Spleen (tissue), 11 donors: ENCODE measurements at regions not wholly inside any gene's neighbourhood (a gene's known extent, or its start where the extent isn't known, plus 50 kb on each side); places are given as distances from the start of the nearest gene placed in this dataset.

Experiments
- DNase-seq: peaks from one replicate; pipeline ENCODE4 v3.0.0-alpha.2; 2020
- H3K27ac ChIP-seq, 8 donors: fragments of 200-600 bp; sonication (generic) in 7 of 8; 1 replicate in 4 of 8; 2 replicates in 4 of 8; pipeline versions ENCODE4 v1.5.0 to v1.8.0; 2016 to 2021; ENCODE audit warnings: inconsistent platforms in 4 of 8, mild to moderate bottlenecking in 4 of 8, moderate library complexity in 1 of 8
- H3K27me3 ChIP-seq, 7 donors: fragments of 200-600 bp; sonication (generic) in 6 of 7; replicated peaks in 1 of 7; 1 replicate in 4 of 7; 2 replicates in 3 of 7; pipeline versions ENCODE4 v1.5.0 to v1.8.0; 2016 to 2021; ENCODE audit warnings: inconsistent platforms in 3 of 7, mild to moderate bottlenecking in 1 of 7
- H3K36me3 ChIP-seq, 6 donors: fragments of 200-600 bp; sonication (generic) in 5 of 6; 1 replicate in 4 of 6; 2 replicates in 2 of 6; pipeline versions ENCODE4 v1.5.0 to v1.8.0; 2016 to 2021; ENCODE audit warnings: inconsistent platforms in 2 of 6
- H3K4me1 ChIP-seq, 6 donors: fragments of 200-600 bp; sonication (generic) in 5 of 6; 1 replicate in 3 of 6; 2 replicates in 3 of 6; pipeline versions ENCODE4 v1.5.0 to v1.8.0; 2016 to 2021; ENCODE audit warnings: inconsistent platforms in 3 of 6
- H3K4me3 ChIP-seq, 8 donors: fragments of 200-600 bp; sonication (generic) in 7 of 8; 1 replicate in 4 of 8; 2 replicates in 4 of 8; pipeline versions ENCODE4 v1.5.0 to v1.8.0; 2016 to 2021; ENCODE audit warnings: inconsistent platforms in 4 of 8, mild to moderate bottlenecking in 4 of 8, moderate library complexity in 2 of 8
- H3K9me3 ChIP-seq, 8 donors: fragments of 200-600 bp; sonication (generic) in 7 of 8; 1 replicate in 4 of 8; 2 replicates in 4 of 8; pipeline versions ENCODE4 v1.5.0 to v1.8.0; 2016 to 2021; ENCODE audit warnings: inconsistent platforms in 4 of 8
- POLR2A ChIP-seq, 3 donors: fragments of 450-650 bp; IDR thresholded peaks; one replicate each; pipeline ENCODE4 v1.5.1; 2017; ENCODE audit warnings: antibody characterized with exemption in 3 of 3, mild to moderate bottlenecking in 1 of 3
- POLR2AphosphoS5 ChIP-seq, 3 donors: sonication (generic); formaldehyde crosslinking; IDR thresholded peaks; one replicate each; pipeline ENCODE4 v1.5.1; 2017; ENCODE audit warnings: antibody characterized with exemption in 3 of 3
- WGBS, 5 donors: extraction: QIAGEN DNeasy Blood & Tissue Kit in 3 of 5; methylation state at CpG; one replicate each; pipeline versions ENCODE4 v1.1.5 to v1.1.7; 2013 to 2018; 5-methylcytosine and 5-hydroxymethylcytosine counted together
- intact Hi-C: fragments of 100-400 bp; cut with DNase I; formaldehyde crosslinking; loops from one replicate; pipeline ENCODE4 v1.15.0; 2023; ENCODE audit warnings: low total_unique reads
- TF ChIP-seq, protein P1 (sequence below), 11 experiments: fragments of 200-600 bp in 7 of 11; fragments of 450-650 bp in 4 of 11; sonication (generic) in 4 of 11; IDR thresholded peaks in 8 of 11; conservative IDR thresholded peaks in 3 of 11; 1 replicate in 7 of 11; 2 replicates in 4 of 11; pipeline versions ENCODE4 v1.4.0 to v1.8.0; 2016 to 2021; ENCODE audit warnings: antibody characterized with exemption in 11 of 11, inconsistent platforms in 4 of 11, mild to moderate bottlenecking in 1 of 11
- donor health status: healthy with polysubstance abuse.
- donor health status: DM: no; HTN: no; CAD: no; lungs with moderate emphysema.
- donor health status: DM: no; HTN: no; CAD: no.
- donor health status: Bipolar disorder and iron deficiency.
- donor health status: healthy.
- donor health status: DM: no; HTN: no; CAD: no.
- donor health status: DM: yes; HTN: yes; CAD: no.

DNA sequence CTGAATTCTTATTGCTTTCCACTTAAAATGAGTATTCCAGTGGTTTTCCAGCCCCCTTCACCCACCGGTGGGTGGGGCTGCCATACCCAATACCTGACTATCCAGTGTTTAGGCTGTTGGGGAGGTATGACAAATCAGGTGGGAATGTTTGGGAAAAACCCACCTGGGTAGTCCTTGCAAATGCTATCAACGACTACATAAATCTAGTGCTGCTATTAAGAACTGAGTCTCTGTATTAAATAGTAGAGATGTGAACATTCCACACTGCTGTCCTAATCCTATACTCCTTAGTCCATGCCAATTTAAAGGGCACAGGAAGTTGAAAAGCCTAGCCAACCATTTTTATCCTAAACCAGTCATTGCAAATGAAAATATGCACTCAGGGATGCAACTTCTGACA is 126.6 kb downstream of the AXIN2 start:
- peaks cover 0 to 29% (median 7%) of the 10 kb centered on the region in 7 donors for H3K27me3 ChIP-seq
- TF ChIP-seq, protein P1, sequence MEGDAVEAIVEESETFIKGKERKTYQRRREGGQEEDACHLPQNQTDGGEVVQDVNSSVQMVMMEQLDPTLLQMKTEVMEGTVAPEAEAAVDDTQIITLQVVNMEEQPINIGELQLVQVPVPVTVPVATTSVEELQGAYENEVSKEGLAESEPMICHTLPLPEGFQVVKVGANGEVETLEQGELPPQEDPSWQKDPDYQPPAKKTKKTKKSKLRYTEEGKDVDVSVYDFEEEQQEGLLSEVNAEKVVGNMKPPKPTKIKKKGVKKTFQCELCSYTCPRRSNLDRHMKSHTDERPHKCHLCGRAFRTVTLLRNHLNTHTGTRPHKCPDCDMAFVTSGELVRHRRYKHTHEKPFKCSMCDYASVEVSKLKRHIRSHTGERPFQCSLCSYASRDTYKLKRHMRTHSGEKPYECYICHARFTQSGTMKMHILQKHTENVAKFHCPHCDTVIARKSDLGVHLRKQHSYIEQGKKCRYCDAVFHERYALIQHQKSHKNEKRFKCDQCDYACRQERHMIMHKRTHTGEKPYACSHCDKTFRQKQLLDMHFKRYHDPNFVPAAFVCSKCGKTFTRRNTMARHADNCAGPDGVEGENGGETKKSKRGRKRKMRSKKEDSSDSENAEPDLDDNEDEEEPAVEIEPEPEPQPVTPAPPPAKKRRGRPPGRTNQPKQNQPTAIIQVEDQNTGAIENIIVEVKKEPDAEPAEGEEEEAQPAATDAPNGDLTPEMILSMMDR (IDR thresholded peaks at IDR 0.05 in 8 of 11, conservative IDR thresholded peaks at IDR 0.05 in 3 of 11): no peak
- TF ChIP-seq POLR2A (IDR thresholded peaks at IDR 0.05) (no peak), POLR2AphosphoS5 (IDR thresholded peaks at IDR 0.05) (no peak)

DNA sequence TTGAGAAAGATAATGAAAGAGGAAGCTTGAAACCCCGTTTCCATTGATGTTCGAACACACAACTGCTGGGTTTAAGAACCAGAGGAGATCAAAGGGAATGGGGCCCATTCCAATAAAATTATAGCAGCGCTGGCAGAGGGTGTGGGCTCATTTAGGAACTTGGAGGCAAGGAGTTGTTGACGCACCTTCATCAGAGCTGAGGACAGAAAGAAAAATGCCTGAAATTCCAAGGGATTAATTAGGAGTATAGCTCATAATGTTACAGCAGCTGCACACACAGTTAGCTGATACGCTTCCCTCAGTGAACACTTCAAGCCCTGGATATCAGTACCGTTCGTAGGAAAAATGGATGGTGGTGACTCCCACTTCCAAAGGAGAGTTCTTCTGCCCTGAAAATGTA is 127.2 kb downstream of the AXIN2 start:
- WGBS, 5 donors: 65 to 73% (median 67%) methylated on average over 7 of the region's 7 CpGs
- Histone ChIP-seq H3K9me3 (peaks cover 0 to 27% (median 13%) of the 10 kb centered on the region in 8 donors), H3K27ac (peak overlapping the region in 2 of 8 donors; percentile 19 to 28), H3K36me3 (no peaks in the 10 kb centered on the region), H3K4me3 (no peak overlapping the region), H3K27me3 (peaks cover 0 to 29% (median 7%) of the 10 kb centered on the region in 7 donors), H3K4me1 (no peaks in the 10 kb centered on the region)
- no peak for DNase-seq
- TF ChIP-seq POLR2AphosphoS5 (IDR thresholded peaks at IDR 0.05) (no peak), POLR2A (IDR thresholded peaks at IDR 0.05) (no peak)
- TF ChIP-seq, protein P1 (IDR thresholded peaks at IDR 0.05 in 8 of 11, conservative IDR thresholded peaks at IDR 0.05 in 3 of 11): no peak
- intact Hi-C loops: no loop called here

More for the DNA sequence above, 126.6 kb downstream of the AXIN2 start:
- intact Hi-C loops: no loop called here
- H3K4me3 ChIP-seq: no peak overlapping the region
- DNase-seq: no peak
- H3K4me1 ChIP-seq: no peaks in the 10 kb centered on the region
- H3K9me3 ChIP-seq: peaks cover 0 to 27% (median 13%) of the 10 kb centered on the region in 8 donors
- WGBS, 5 donors: 68 to 94% (median 87%) methylated on average over 2 of the region's 2 CpGs
- H3K36me3 ChIP-seq: no peaks in the 10 kb centered on the region
- H3K27ac ChIP-seq: peak overlapping the region in 1 of 8 donors; percentile 19

GRCh38 chr17:65433592-65433991 is 127.9 kb downstream of the AXIN2 start:
- no peaks in the 10 kb centered on the region for H3K4me1 ChIP-seq
- no peak for DNase-seq
- peak overlapping the region in 2 of 8 donors; percentile 19 to 28 for H3K27ac ChIP-seq
- no peaks in the 10 kb centered on the region for H3K36me3 ChIP-seq
- no peak for TF ChIP-seq POLR2A (IDR thresholded peaks at IDR 0.05)
- no peak for TF ChIP-seq POLR2AphosphoS5 (IDR thresholded peaks at IDR 0.05)
- TF ChIP-seq, protein P1 (IDR thresholded peaks at IDR 0.05 in 8 of 11, conservative IDR thresholded peaks at IDR 0.05 in 3 of 11): no peak
- H3K27me3 ChIP-seq: peaks cover 0 to 26% (median 7%) of the 10 kb centered on the region in 7 donors
- peaks cover 0 to 27% (median 13%) of the 10 kb centered on the region in 8 donors for H3K9me3 ChIP-seq
- no peak overlapping the region for H3K4me3 ChIP-seq
- intact Hi-C loops: no loop called here
- WGBS, 5 donors: 58 to 78% (median 71%) methylated on average over 4 of the region's 4 CpGs

DNA sequence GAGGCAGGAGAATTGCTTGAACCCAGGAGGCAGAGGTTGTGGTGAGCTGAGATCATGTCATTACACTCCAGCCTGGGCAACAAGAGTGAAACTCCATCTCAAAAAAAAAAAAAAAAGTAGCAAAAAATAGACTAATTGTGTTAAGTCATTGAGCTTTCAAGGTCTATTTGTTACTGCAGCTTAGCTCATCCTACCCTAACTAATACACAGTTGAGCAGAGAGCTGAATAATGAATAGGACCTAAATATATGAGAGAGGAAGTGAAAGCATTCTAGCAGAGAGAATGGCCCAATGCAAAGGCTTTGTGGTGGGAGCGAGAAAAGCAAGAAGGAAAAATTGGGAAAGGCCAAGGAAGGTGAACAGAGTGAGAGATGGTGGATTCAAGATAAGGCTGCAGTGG is 128.3 kb downstream of the AXIN2 start:
- H3K27ac ChIP-seq: no peak overlapping the region
- WGBS, 5 donors: 81 to 91% (median 88%) methylated on average over 1 of the region's 1 CpG
- peaks cover 0 to 22% (median 5%) of the 10 kb centered on the region in 7 donors for H3K27me3 ChIP-seq
- intact Hi-C loops: no loop called here
- DNase-seq: no peak
- H3K4me1 ChIP-seq: no peaks in the 10 kb centered on the region
- no peak overlapping the region for H3K4me3 ChIP-seq
- H3K36me3 ChIP-seq: no peaks in the 10 kb centered on the region
- peaks cover 0 to 27% (median 13%) of the 10 kb centered on the region in 8 donors for H3K9me3 ChIP-seq
- TF ChIP-seq, protein P1 (IDR thresholded peaks at IDR 0.05 in 8 of 11, conservative IDR thresholded peaks at IDR 0.05 in 3 of 11): no peak
- TF ChIP-seq POLR2AphosphoS5 (IDR thresholded peaks at IDR 0.05) (no peak), POLR2A (IDR thresholded peaks at IDR 0.05) (no peak)
